ENCODE measurements at regions not wholly inside any gene's neighbourhood (a gene's known extent, or its start where the extent isn't known, plus 50 kb on each side); places are given as distances from the start of the nearest gene placed in this dataset.

DNA sequence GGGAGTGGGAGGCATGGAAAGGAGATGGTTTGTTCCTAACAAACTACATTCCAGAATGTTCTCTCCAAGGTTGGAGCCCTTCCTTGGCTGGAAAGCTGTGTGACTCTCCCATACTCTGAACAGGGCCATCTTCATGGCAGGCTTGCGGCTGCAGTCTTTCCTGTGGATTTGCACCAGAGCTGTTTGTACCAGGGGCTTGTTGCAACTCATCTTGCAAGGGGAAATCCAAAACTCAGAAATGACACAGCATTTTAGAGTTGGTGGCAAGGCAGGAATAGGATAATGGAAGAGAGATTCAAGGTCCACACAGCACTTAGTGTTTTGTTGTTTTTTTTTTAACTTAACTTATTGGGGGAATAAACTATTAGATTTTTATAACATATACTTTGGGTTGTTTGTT, 73.7 kb upstream of the ZNF516 start:
- H3K27ac ChIP-seq: no peak overlapping the region
- no peaks in the 10 kb centered on the region for H3K27me3 ChIP-seq
- TF ChIP-seq CTCF (IDR thresholded peaks at IDR 0.05) (no peak), EP300 (IDR thresholded peaks at IDR 0.05) (no peak), POLR2A (IDR thresholded peaks at IDR 0.05) (no peak)
- WGBS, 3 donors: 89 to 94% (median 91%) methylated on average over 1 of the region's 1 CpG
- H3K9me3 ChIP-seq: no peaks in the 10 kb centered on the region
- intact Hi-C loops (cut with DNase I): loop anchor here in 1 of 4 donors (5.0 kb wide), 1 partner anchor 41 kb away; no protein-coding TSS in a partner anchor
- H3K4me1 ChIP-seq (ENCODE audit: insufficient read depth): peaks cover 11% of the 10 kb centered on the region
- no peak overlapping the region for H3K4me3 ChIP-seq
- H3K36me3 ChIP-seq: no peaks in the 10 kb centered on the region
- no peak for DNase-seq

DNA sequence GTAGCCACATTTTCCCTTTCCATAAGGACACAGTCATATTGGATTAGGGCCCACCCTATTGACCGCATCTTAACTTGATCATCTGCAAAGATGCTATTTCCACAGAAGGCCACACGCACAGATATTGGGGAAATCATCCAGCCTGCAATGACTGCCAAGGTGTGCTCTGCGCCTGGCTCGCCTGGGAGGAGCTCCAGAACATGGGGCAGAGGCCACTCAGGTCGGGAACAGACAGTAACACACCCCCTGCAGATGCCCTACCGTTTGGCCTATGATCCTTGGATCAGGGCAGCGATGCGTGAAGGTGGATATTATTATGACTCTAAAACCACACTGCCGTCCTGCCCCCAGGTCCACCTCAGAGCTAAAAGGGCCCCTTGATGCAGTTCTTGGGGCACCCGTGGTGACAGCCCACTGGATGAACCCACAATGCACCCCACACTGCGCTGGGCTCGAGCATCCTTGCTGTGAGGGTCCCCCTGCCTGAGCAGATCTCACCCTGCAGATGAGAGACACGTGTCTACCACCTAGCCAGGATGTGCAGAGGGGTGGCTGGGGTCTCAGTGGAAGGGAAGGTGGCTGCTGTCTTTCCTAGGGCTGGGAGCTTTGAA, 72.9 kb upstream of the ZNF516 start:
- H3K4me1 ChIP-seq (ENCODE audit: insufficient read depth): peaks cover 6% of the 10 kb centered on the region
- no peak for TF ChIP-seq EP300 (IDR thresholded peaks at IDR 0.05)
- no peak for TF ChIP-seq CTCF (IDR thresholded peaks at IDR 0.05)
- TF ChIP-seq POLR2A (IDR thresholded peaks at IDR 0.05): no peak
- intact Hi-C loops (cut with DNase I): loop anchor here in 1 of 4 donors (5.0 kb wide), 1 partner anchor 41 kb away; no protein-coding TSS in a partner anchor
- H3K4me3 ChIP-seq: no peak overlapping the region
- no peaks in the 10 kb centered on the region for H3K9me3 ChIP-seq
- 90 to 94% (median 92%) methylated on average over 13 of the region's 13 CpGs for WGBS, 3 donors
- no peaks in the 10 kb centered on the region for H3K36me3 ChIP-seq
- DNase-seq: no peak
- no peak overlapping the region for H3K27ac ChIP-seq
- no peaks in the 10 kb centered on the region for H3K27me3 ChIP-seq

DNA sequence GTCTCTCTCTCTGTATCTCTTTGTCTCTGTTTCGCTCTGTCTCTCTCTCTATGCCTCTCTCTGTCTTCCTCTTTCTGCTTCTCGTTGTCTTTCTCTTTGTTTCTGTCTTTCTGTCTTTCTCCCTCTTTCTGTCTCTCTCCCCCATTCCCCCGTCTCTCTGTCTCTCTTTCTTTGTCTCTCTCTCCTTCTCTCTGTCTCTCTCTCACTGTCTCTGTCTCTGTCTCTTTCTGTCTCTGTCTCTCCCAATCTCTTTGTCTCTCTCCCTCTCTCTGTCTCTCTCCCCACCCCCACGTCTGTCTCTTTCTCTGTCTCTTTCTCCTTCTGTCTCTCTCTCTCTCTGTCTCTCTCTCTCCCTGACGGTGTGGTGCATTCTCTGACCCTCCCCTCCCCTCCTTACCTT, 71.9 kb upstream of the ZNF516 start:
- H3K9me3 ChIP-seq: no peaks in the 10 kb centered on the region
- DNase-seq: no peak
- H3K4me3 ChIP-seq: no peak overlapping the region
- intact Hi-C loops (cut with DNase I): loop anchor here in 1 of 4 donors (5.0 kb wide), 1 partner anchor 40 kb away; no protein-coding TSS in a partner anchor
- TF ChIP-seq CTCF (IDR thresholded peaks at IDR 0.05) (no peak), EP300 (IDR thresholded peaks at IDR 0.05) (no peak), POLR2A (IDR thresholded peaks at IDR 0.05) (no peak)
- no peaks in the 10 kb centered on the region for H3K36me3 ChIP-seq
- peaks cover 5% of the 10 kb centered on the region for H3K4me1 ChIP-seq (ENCODE audit: insufficient read depth)
- no peak overlapping the region for H3K27ac ChIP-seq
- 85 to 97% (median 95%) methylated on average over 5 of the region's 5 CpGs for WGBS, 3 donors
- H3K27me3 ChIP-seq: no peaks in the 10 kb centered on the region

GRCh38 chr18:76565238-76566173, 70.5 kb upstream of the ZNF516 start:
- peaks cover 5% of the 10 kb centered on the region for H3K4me1 ChIP-seq (ENCODE audit: insufficient read depth)
- intact Hi-C loops (cut with DNase I): loop anchor here in 1 of 4 donors (5.0 kb wide), 1 partner anchor 38 kb away; no protein-coding TSS in a partner anchor
- peak overlapping the region in 1 of 2 donors; percentile 63 for H3K27ac ChIP-seq
- no peaks in the 10 kb centered on the region for H3K27me3 ChIP-seq
- no peak for TF ChIP-seq EP300 (IDR thresholded peaks at IDR 0.05)
- TF ChIP-seq POLR2A (IDR thresholded peaks at IDR 0.05): peak; percentile 54
- no peak for TF ChIP-seq CTCF (IDR thresholded peaks at IDR 0.05)
- peak; percentile 75 to 81 (median 76) for DNase-seq
- WGBS, 3 donors: 8 to 13% (median 10%) methylated on average over 23 of the region's 23 CpGs
- no peaks in the 10 kb centered on the region for H3K9me3 ChIP-seq
- peak overlapping the region; percentile 44 for H3K4me3 ChIP-seq
- no peaks in the 10 kb centered on the region for H3K36me3 ChIP-seq
